ENCODE measurements at regions not wholly inside any gene's neighbourhood (a gene's known extent, or its start where the extent isn't known, plus 50 kb on each side); places are given as distances from the start of the nearest gene placed in this dataset.

- Histone ChIP-seq H4K91ac (replicated peaks; ENCODE audit: insufficient read length, low read length) (no peak overlapping the region), H2BK120ac (replicated peaks; ENCODE audit: low read depth, low read length) (no peak overlapping the region), H3K14ac (ENCODE audit: insufficient read length) (no peak overlapping the region), H3K9ac (replicated peaks in 1 of 4; ENCODE audit: extremely low read depth in 1 of 4, low read depth in 3 of 4, low read length in 3 of 4) (no peak overlapping the region), H2BK15ac (ENCODE audit: low read length) (no peak overlapping the region), H3K4ac (replicated peaks; ENCODE audit: insufficient read length, low read depth, low read length) (no peak overlapping the region), H2BK12ac (ENCODE audit: low read depth, low read length) (no peak overlapping the region), H3K4me3 (ENCODE audit: extremely low read depth in 1 of 4, insufficient read depth in 2 of 4, low read depth in 3 of 4, low read length in 4 of 4) (no peak overlapping the region), H3K27ac (ENCODE audit: low read depth, low read length) (no peak overlapping the region), H3K9me3 (ENCODE audit: insufficient read depth in 2 of 2, low read depth in 1 of 2, low read length in 1 of 2) (no peaks in the 10 kb centered on the region), H3K27me3 (replicated peaks in 1 of 4; ENCODE audit: control insufficient read depth in 3 of 4, extremely low read depth in 1 of 4, insufficient read depth in 3 of 4, low read length in 3 of 4) (peaks cover 0 to 2% (median 0%) of the 10 kb centered on the region in 4 experiments; a peak in 1 of 7 replicates), H2BK5ac (ENCODE audit: low read depth, low read length) (no peak overlapping the region), H2AFZ (ENCODE audit: low read length) (0 out of 2 replicates have a peak overlapping the region, but pooled peaks have one; percentile 75), H3K4me1 (replicated peaks in 1 of 4; ENCODE audit: control insufficient read depth in 3 of 4, insufficient read depth in 4 of 4, low read length in 3 of 4) (peaks cover 0 to 11% (median 6%) of the 10 kb centered on the region in 4 experiments; a peak in 4 of 7 replicates), H2AK5ac (ENCODE audit: low read depth, low read length) (no peak overlapping the region), H3K4me2 (ENCODE audit: insufficient read depth in 1 of 2, low read depth in 2 of 2, low read length in 2 of 2) (no peak overlapping the region; a peak in 1 of 4 replicates), H3K56ac (replicated peaks; ENCODE audit: insufficient read length, low read depth, low read length) (no peak overlapping the region), H3K79me2 (ENCODE audit: control insufficient read depth in 1 of 2, insufficient read depth in 2 of 2, low read length in 2 of 2) (no peaks in the 10 kb centered on the region), H3K18ac (ENCODE audit: extremely low read depth, low read length) (no peak overlapping the region), H4K20me1 (replicated peaks in 1 of 2; ENCODE audit: control insufficient read depth in 1 of 2, insufficient read depth in 2 of 2, low read length in 2 of 2) (no peaks in the 10 kb centered on the region), H3K79me1 (ENCODE audit: low read depth, low read length) (no peaks in the 10 kb centered on the region), H4K8ac (ENCODE audit: extremely low read depth, insufficient read depth, low read length) (peak overlapping the region; percentile 72), H4K5ac (ENCODE audit: insufficient read length, low read depth, low read length) (no peak overlapping the region), H2BK20ac (ENCODE audit: low read length) (peak overlapping the region; percentile 50; the same call in 1 of the 2 replicates), H3K23ac (ENCODE audit: insufficient read length) (no peak overlapping the region), H3K23me2 (ENCODE audit: low read depth, low read length) (no peaks in the 10 kb centered on the region), H3K36me3 (ENCODE audit: control insufficient read depth in 2 of 4, insufficient read depth in 4 of 4, low read length in 3 of 4) (no peaks in the 10 kb centered on the region)
- TF ChIP-seq CHD2 (IDR thresholded peaks at IDR 0.05; ENCODE audit: low read length) (no peak), RNF2 (IDR thresholded peaks at IDR 0.05; ENCODE audit: borderline replicate concordance, low read depth, low read length, missing control alignments, poor library complexity, severe bottlenecking) (no peak), BACH1 (IDR thresholded peaks at IDR 0.05; ENCODE audit: low read length) (no peak), SRF (IDR thresholded peaks at IDR 0.05; ENCODE audit: low read depth, low read length) (no peak), ATF2 (IDR thresholded peaks at IDR 0.05; ENCODE audit: low read length) (no peak), RBBP5 (IDR thresholded peaks at IDR 0.05; ENCODE audit: borderline replicate concordance, low read depth, low read length) (0 out of 2 replicates have a peak, but pooled peaks have one; percentile 29)
- WGBS, 2 experiments (ENCODE audit: extremely low coverage in 1 of 2, insufficient coverage in 1 of 2, insufficient read length in 1 of 2, insufficient replicate concordance in 2 of 2, low coverage in 1 of 2, low lambda C conversion rate in 2 of 2, missing lambda C conversion rate in 1 of 2), result 65% methylated on average over 27 of the region's 27 CpGs; no CpG with 5 or more reads in 1 of the 2 experiments
- FAIRE-seq (no peak), DNase-seq (ENCODE audit: low read depth in 1 of 2, low spot score in 2 of 2) (no peak)
- CTCF ChIA-PET (ENCODE audit: partially characterized antibody), result interaction anchor here (0.7 to 1.7 kb wide), 9 partner anchors 9 to 209 kb away, joined by 3 to 7 read pairs (median 4); no protein-coding TSS in a partner anchor
- POLR2A ChIA-PET (ENCODE audit: partially characterized antibody), result interaction anchor here (0.9 to 2.4 kb wide), 6 partner anchors 13 to 60 kb away, joined by 3 to 8 read pairs (median 4); partner anchors contain the start of gene TLE3
Observed at GRCh38 chr15:70153921-70154717, 56.4 kb upstream of the TLE3 start.

Measured in H1 (cell line).